ENCODE measurements at regions not wholly inside any gene's neighbourhood (a gene's known extent, or its start where the extent isn't known, plus 50 kb on each side); places are given as distances from the start of the nearest gene placed in this dataset.

GRCh38 chr12:5257763-5258495 lies 174.0 kb upstream of the NTF3 start:
- peaks cover 4% of the 10 kb centered on the region for H3K27me3 Mint-ChIP-seq (ENCODE audit: low read depth)
- no peak overlapping the region for H3K4me3 Mint-ChIP-seq
- no peak overlapping the region for H3K27ac Mint-ChIP-seq
- TF ChIP-seq, protein P1, sequence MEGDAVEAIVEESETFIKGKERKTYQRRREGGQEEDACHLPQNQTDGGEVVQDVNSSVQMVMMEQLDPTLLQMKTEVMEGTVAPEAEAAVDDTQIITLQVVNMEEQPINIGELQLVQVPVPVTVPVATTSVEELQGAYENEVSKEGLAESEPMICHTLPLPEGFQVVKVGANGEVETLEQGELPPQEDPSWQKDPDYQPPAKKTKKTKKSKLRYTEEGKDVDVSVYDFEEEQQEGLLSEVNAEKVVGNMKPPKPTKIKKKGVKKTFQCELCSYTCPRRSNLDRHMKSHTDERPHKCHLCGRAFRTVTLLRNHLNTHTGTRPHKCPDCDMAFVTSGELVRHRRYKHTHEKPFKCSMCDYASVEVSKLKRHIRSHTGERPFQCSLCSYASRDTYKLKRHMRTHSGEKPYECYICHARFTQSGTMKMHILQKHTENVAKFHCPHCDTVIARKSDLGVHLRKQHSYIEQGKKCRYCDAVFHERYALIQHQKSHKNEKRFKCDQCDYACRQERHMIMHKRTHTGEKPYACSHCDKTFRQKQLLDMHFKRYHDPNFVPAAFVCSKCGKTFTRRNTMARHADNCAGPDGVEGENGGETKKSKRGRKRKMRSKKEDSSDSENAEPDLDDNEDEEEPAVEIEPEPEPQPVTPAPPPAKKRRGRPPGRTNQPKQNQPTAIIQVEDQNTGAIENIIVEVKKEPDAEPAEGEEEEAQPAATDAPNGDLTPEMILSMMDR (IDR thresholded peaks at IDR 0.05; ENCODE audit: unreplicated experiment in 3 of 3) = no peak
- H3K36me3 Mint-ChIP-seq (ENCODE audit: low read depth) = no peaks in the 10 kb centered on the region
- peaks cover 10% of the 10 kb centered on the region for H3K4me1 Mint-ChIP-seq
- H3K9me3 Mint-ChIP-seq = no peaks in the 10 kb centered on the region

- TF ChIP-seq, protein P1 (IDR thresholded peaks at IDR 0.05; ENCODE audit: unreplicated experiment in 3 of 3) = no peak
- H3K27me3 Mint-ChIP-seq (ENCODE audit: low read depth) = peaks cover 4% of the 10 kb centered on the region
- H3K4me1 Mint-ChIP-seq = peaks cover 10% of the 10 kb centered on the region
- H3K4me3 Mint-ChIP-seq = no peak overlapping the region
- no peak overlapping the region for H3K27ac Mint-ChIP-seq
- no peaks in the 10 kb centered on the region for H3K9me3 Mint-ChIP-seq
- H3K36me3 Mint-ChIP-seq (ENCODE audit: low read depth) = no peaks in the 10 kb centered on the region
Observed at GRCh38 chr12:5258498-5258897, 173.4 kb upstream of the NTF3 start.

- H3K27me3 Mint-ChIP-seq (ENCODE audit: low read depth) = peaks cover 4% of the 10 kb centered on the region
- no peak overlapping the region for H3K27ac Mint-ChIP-seq
- H3K4me3 Mint-ChIP-seq = no peak overlapping the region
- H3K9me3 Mint-ChIP-seq = no peaks in the 10 kb centered on the region
- peaks cover 10% of the 10 kb centered on the region for H3K4me1 Mint-ChIP-seq
- no peaks in the 10 kb centered on the region for H3K36me3 Mint-ChIP-seq (ENCODE audit: low read depth)
- TF ChIP-seq, protein P1 (IDR thresholded peaks at IDR 0.05; ENCODE audit: unreplicated experiment in 3 of 3) = no peak
Observed at GRCh38 chr12:5258926-5259325, 173.0 kb upstream of the NTF3 start.

DNA sequence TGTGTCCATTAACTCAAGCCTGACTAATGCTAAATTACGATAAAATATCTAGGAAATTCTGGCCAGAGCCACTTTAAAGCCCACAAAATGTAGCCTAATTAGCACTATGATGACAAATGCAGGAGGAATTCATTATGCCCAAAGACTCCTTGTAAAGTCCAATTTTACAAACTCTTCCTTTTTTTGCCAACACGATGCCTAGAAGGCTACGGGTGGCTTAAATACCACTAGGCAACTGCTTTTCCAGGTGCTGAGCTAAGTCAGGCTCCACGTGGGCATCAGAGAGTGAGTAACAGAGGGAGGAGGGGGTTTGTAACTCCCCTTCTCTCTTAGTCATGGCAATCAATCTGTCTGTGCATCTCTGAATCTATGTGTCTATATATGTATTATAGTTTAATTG lies 172.4 kb upstream of the NTF3 start:
- TF ChIP-seq, protein P1 (IDR thresholded peaks at IDR 0.05; ENCODE audit: unreplicated experiment in 3 of 3) = no peak
- H3K4me1 Mint-ChIP-seq = peaks cover 6% of the 10 kb centered on the region
- no peak overlapping the region for H3K27ac Mint-ChIP-seq
- no peaks in the 10 kb centered on the region for H3K9me3 Mint-ChIP-seq
- H3K4me3 Mint-ChIP-seq = no peak overlapping the region
- peaks cover 4% of the 10 kb centered on the region for H3K27me3 Mint-ChIP-seq (ENCODE audit: low read depth)
- H3K36me3 Mint-ChIP-seq (ENCODE audit: low read depth) = no peaks in the 10 kb centered on the region

DNA sequence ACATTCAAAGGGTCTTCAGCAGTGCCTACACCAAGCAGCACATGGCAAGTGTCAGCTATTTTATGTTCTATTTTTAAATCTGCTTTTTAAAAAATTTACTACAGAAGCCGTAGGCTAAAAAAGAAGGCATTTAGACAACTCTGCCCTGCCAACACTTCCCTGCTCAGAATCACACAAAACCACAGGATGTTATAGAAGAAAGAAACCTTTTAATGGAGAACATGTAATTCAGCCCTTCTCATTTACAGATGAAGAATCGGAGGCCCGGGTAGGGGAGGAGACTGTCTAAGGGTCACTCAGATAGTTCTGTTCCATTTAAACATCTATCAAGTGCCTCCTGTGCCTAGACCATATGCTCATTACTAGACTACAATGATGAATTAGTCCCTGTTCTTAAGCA lies 171.8 kb upstream of the NTF3 start:
- Mint-ChIP-seq H3K36me3 (ENCODE audit: low read depth) (no peaks in the 10 kb centered on the region), H3K27ac (no peak overlapping the region), H3K4me1 (peaks cover 4% of the 10 kb centered on the region), H3K27me3 (ENCODE audit: low read depth) (peaks cover 4% of the 10 kb centered on the region), H3K4me3 (no peak overlapping the region), H3K9me3 (no peaks in the 10 kb centered on the region)
- TF ChIP-seq, protein P1 (IDR thresholded peaks at IDR 0.05; ENCODE audit: unreplicated experiment in 3 of 3) = no peak

DNA sequence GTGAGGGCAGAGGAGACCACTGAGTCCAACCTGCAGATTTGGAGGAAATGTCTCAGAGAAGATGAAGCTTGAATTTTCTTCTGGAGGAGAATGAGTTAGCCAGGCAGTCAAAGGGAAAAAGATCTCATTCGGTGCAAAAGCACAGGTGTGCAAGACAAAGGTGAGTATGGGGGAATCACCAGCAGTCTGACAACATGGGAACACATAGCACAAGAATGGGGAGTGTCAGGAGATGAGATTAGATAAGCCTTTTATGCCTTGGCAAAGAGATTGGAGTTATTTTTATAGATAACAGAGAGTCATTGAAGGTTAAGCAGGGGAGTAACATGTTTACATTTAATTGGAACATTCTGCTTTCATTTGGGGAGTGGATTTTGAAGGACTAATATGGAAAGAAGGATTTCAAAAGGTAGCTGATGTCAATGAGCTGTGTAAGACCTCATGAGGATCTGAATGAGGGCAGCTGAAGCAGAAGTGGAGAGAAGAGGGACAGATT lies 171.3 kb upstream of the NTF3 start:
- no peak overlapping the region for H3K4me3 Mint-ChIP-seq
- H3K36me3 Mint-ChIP-seq (ENCODE audit: low read depth) = no peaks in the 10 kb centered on the region
- TF ChIP-seq, protein P1 (IDR thresholded peaks at IDR 0.05; ENCODE audit: unreplicated experiment in 3 of 3) = no peak
- no peak overlapping the region for H3K27ac Mint-ChIP-seq
- peaks cover 4% of the 10 kb centered on the region for H3K4me1 Mint-ChIP-seq
- H3K9me3 Mint-ChIP-seq = no peaks in the 10 kb centered on the region
- peaks cover 4% of the 10 kb centered on the region for H3K27me3 Mint-ChIP-seq (ENCODE audit: low read depth)
